ENCODE measurements at regions not wholly inside any gene's neighbourhood (a gene's known extent, or its start where the extent isn't known, plus 50 kb on each side); places are given as distances from the start of the nearest gene placed in this dataset.

DNA sequence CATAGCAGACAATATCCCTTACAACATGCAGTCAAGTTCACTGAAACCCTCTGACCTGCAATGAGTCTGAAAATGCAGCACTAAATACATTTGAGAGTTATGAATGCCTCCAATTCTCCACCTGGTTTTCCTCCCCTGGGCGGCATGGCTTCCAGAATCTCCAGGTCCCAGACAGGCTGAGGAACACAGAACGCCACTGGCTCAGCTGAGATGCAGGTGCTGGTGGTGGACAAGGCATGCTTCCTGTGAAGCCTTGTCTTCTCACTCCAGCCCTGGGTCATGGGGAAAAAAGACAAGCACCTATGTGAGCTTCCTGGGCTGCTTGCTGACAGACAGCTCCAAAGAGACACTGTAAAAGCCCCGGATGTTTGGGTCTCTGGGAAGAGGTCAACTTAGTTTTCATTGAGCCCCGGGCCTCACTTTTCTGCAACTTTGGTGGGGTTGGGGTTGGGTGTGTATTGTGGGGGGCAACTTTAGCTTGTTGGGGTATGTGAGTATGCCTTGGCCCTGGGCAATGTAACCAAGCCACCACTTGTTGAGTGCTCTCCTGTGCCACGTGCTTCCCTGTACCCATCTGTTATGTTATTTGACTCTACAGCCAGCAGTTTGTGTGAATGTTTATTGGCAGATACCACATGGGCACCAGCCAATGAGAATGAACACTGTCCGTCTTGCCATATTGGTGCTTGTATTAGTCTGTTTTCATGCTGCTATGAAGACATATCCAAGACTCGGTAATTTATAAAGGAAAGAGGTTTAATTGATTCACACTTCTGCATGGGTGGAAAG is 127.8 kb downstream of the EMX2 start:
- no peak for DNase-seq (ENCODE audit: low read depth in 2 of 2)

DNA sequence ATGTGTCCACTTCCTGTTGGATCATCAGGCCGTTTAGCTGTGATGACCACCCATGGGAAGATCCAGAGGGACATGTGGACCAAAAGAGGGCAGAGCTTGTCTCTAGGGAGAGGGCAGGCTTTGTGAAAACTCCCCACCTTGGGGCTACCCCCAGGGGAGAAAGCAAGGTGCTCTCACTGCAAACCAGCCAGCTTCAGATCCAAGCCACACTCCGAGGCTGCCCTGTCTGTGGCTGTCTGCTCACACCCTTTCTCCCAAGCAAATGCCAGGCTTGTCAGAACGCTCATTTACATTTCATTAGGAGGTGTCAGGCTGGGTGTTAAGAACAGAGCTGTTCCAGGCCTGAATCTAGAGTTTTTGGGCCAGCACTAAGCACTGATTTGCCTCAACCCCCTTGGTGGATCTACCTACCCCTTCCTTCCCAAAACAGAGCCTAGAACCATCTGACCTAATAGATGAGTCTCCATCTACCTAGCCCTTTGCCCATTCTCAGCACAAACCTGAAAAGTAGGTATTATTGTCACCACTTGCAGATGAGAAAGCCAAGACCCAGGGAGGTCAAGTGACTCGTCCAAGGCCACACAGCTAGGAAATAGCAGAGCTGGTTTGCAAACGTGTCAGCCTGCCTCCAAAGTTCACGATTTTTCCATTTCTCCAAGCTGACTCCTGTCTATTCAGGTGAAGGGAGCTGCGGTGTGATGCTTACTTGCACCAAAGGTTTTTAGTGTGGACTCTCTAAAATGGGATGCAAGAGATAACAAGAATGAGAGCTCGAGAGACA is 130.9 kb downstream of the EMX2 start:
- DNase-seq (ENCODE audit: low read depth in 2 of 2), result no peak

DNA sequence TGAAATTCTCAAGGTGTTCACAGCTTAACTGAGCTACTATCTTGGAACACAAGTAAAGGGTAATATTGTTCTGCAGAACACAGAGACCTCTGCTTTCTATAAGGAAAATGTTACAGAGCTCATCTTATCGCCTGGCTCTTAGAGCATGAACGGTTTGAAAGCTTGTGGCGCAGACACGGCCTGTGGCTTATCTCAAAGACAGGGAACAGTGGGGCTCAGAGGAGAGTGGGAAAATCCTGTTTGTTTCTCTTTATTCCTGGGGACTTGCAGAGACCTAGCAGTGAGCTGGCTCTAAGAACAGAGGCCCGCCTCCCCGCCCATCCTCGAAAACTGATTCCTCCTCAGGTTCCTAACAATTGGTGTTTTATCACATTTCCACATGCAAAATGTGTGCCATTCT is 131.7 kb downstream of the EMX2 start:
- no peak for DNase-seq (ENCODE audit: low read depth in 2 of 2)

DNA sequence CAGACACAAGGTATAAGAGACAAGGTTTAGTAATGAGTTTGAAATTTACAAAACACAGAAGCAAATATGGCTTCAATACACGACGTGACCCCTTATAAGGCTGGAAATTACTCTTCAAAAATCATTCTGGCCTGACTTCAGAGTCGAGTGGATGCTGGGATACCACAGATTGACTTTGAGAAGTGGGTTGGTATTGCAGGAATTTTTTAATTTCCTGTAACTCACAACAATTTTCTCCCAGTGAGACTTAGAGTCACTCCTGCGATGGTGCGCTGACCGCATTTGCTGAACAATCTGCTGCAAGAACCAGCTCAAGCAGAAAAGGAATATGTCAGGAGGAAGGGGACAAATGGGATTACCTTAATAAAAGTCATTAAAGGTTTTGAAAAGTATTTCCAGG is 132.1 kb downstream of the EMX2 start:
- no peak for DNase-seq (ENCODE audit: low read depth in 2 of 2)

DNA sequence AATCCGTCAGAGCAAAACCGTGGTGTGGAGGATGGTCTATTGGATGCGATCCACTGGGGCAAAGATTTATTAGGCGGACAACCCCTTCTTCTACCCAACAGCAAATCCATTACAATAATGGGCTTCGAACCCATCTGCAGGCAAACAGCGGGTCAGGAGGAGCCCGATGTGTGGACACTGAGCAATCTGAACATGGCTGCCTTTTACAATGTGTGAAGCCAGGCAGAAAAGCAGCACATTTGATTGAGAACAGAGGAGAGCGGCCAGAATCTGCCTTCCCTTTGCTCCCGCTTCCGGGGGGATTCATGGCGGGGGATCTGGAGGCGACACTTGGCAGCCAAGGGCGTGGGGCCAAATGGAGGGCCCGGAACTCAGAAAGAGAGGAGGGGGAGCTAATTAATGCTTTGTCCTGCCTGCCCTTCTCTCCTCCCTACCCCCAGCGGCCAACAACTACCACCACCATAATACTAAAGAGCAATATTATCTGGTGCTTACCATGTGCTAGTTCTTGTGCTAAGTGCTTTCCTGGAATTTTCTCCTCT is 133.0 kb downstream of the EMX2 start:
- no peak for DNase-seq (ENCODE audit: low read depth in 2 of 2)

DNA sequence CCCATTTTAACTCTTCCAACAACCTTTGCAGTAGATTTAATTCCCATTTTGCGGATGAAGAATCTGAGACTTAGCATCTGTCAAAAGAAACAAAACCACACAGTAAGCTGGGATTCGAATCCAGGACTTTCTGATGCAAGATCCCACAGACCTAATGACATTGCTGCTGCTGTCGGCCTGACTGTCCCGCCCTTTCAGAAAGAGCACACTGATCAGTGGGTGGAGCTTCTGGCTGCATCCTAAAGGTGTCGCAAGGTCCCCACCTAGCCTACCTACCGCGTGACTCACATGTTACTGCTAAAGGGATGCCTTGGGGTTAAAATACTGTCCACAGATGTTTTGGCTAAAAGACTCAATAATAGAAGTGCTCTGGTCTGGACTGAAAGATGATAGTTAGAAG is 134.7 kb downstream of the EMX2 start:
- DNase-seq (ENCODE audit: low read depth in 2 of 2), result no peak

DNA sequence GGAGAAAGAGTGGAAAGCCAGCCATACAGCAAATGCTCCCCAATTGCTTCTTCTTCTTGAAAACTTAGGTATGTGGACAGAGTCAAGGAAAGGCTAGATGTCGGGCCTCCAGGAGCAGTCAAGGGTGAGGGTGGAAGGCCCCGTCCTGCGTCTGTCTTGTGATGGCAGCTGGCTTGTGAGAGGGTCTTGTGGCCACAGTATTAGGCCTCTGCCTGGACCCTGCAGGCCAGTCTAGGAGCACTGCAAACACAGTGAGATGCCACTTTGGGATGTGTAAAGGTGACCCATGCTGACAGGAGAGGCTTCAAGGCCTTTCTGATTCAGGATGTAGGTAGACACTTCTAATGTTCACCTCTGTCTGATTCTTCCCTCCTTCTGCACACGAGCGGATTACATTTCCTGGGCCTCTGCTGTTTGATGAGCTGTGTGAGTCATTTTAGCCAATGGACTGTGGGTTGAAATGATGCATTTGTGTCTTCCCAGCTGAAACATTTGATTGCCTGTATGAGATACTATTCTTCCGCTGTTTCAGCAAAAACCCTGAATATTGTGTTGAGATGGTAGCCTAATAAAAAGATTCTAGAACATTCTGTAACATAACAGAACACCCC is 135.4 kb downstream of the EMX2 start:
- no peak for DNase-seq (ENCODE audit: low read depth in 2 of 2)

DNA sequence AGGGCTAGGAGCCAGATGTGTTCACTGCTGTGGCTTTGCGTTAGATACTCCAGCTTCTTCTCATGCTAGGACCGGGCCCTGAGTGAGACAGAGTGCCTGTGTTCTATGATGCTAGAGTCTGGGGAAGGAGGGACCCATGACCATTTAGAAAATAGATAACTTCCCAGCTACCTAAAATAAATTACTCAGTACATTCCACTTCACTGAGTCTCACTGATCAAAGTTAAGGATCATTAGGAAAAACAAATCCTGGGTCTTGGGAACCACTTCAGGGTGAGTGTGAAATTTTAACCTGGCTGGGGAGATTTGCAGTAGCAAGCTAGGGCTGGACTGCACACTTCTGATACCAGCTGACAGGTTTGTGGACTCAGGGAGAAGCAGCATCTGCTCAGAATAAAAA is 138.1 kb downstream of the EMX2 start:
- no peak for DNase-seq (ENCODE audit: low read depth in 2 of 2)

DNA sequence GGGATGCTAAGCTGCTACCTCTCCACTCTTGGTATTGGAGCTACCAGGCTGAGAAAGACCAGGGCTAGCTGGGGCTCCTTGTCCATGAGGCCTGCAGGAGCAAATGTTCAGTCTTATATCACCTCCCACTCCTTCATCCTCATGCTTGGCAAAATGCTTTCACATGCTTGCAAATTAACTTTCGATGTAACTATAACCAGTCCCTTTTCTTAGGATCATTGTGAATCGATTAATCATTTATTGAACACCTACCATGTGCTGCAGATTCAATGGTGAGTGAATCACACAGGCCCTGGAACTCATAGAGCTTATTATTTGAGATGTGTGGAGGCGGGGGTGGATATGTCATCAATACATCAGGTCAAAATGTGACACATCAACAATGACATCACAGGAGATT is 138.6 kb downstream of the EMX2 start:
- DNase-seq (ENCODE audit: low read depth in 2 of 2), result no peak

DNA sequence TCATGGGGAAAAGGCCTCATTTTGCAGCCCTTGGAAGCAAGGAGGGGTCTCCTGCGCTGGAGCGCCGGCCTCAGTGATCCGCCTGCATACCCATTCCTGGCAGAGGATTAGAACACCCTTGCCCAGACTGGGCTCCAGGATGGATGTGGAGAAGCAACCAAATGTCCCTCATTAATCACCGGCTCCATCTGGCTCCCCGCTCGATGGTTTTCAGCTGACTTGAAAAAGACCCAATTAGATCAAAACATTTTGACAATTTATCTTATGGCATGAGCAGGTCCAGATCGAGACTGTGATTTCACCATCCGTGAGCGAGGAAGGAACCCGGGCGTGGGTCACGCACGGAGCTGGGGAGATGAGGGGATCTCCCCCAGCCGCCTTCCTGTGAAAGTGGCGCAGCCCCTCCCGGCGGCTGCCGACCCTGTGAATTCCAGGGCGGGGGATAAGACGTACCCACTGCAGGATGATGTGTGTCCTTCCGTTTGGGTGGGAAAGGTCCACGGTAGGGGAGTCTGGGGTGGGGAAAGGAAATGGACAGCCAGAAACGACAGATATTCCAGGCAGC is 141.6 kb downstream of the EMX2 start:
- no peak for DNase-seq (ENCODE audit: low read depth in 2 of 2)

DNA sequence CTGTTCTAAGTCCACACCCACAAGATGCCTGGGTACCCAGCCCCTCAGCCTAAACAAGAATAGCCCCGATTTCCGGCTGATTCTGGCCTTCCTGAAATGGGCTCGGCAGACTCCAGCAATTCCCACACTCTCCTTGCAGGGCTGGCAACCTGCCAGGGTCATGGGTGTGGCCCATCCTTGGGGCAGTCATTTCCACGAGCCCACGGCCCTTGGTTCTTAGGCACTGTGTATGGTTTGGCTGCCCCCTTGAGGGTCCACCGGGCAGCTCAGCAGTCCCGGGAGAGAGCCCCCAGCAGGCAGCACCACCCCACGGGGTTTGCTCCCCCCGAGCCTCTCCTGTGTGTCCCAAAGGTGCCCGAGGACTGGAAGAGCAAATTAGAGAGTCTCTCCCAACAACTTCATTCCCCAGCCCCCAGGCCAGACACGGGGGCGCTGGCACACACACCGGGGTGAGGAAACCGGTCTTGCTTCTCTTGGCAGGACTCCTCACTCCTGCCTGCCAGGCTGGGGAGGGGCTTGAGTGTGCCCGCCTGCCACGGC is 142.2 kb downstream of the EMX2 start:
- no peak for DNase-seq (ENCODE audit: low read depth in 2 of 2)

DNA sequence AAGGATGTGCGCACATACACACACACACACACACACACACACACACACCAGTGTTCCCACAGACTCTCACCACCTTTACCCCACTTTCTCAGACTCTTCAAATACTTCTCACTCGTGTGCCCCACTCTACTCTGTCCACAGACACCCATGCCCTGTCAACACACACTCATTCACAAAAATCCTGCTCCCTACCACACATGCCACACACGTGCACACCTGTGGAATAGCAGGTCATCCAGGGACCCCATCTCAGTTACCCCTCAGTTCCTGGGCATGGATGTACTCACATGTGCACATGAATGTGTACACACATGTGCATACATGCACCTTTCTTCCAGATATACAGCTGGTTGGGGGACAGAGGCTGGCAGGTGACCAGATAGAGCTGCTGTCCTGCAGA is 142.9 kb downstream of the EMX2 start:
- no peak for DNase-seq (ENCODE audit: low read depth in 2 of 2)

DNA sequence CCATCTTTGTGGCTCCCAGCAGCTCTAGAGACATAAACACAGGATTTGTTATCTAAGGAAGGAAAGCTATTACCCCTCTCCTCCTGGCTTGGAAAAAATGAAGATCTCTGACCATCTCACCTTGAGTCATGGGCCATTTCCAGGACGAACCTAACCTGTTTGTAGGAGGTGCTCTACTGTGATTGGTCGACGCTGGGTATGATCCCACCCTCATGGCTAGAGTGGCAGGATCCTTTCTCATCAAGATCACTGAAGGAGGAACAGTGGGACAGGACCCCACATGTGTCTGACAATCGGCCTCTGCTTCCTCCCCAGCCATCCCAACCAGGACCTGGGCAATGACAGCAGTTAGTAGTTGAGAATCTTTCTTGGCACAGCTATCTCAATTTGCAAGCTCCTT is 144.1 kb downstream of the EMX2 start:
- no peak for DNase-seq (ENCODE audit: low read depth in 2 of 2)

DNA sequence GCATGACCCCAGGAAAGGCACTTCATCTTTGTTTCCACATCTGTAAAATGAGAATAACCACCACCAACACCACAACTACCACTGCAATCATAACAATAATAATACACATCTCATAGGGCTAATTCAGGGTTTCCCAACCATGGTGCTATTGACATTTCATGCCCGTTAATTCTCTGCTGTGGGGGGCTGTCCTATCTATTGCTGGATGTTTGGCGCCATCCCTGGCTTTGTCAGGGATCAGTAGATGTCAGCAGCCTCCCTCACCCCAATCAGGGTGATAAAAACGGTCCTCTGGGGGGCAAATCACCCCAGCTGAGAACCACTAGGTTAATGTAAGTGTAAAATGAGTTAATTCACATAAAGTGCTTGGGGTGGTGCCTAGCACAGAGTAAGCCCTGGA is 145.8 kb downstream of the EMX2 start:
- DNase-seq (ENCODE audit: low read depth in 2 of 2), result no peak

DNA sequence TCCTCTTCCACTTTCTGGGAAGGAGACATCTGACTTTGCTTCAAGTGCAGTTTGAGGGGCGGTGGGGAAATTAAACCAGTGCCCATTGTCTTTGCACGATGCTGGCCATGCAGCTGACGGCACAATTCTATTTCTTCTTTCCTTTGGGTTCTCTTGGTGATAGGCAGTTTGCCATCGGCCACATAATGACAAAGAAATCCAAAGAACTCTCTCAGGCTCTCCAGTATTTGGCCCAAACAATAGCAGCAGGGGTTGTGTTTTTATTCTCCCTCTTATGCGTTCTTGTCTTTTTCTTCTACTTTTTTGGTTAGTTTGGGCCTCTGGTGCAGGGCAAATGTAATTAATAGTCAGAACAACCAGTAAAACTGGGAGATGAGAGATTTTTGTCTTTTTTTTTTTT is 147.0 kb downstream of the EMX2 start:
- DNase-seq (ENCODE audit: low read depth in 2 of 2), result no peak

DNA sequence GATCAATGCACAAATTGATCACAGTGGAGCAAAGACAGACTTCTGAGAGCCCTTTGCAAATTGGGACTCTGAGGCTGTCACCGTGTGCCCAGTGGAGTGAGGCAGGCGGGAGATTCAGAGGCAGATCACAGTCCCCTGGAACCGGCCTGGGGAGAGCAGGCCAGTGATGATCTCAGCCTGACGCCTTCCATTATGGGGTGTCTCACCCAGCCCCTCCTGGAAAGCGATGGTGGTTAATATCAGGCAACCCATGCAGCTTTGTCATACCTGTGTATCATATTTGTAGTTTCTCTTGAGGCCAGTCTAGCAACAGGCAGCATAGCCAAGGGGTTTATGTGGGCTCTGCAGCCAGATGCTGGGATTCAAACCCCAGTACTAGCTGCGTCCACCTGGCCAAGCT is 147.8 kb downstream of the EMX2 start:
- DNase-seq (ENCODE audit: low read depth in 2 of 2), result no peak

DNA sequence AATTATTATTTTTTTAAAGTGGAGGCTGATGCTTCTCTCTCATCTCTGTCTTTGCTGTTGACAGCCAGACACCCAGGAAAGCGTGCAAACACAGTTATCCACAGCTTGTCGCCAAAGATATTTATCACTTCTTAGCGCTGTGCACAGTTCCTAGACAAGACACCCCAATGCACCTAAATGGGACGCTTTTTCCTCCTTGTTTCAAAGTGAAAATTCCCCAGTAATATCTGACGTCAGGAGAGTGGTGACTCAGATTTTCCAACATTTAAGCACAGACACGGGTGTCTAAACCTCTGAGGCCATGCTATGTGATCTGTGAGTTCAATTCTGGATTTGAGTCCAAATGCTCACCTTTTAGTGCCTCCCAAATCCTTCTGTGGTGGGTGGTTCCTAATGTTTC is 151.6 kb downstream of the EMX2 start:
- DNase-seq (ENCODE audit: low read depth in 2 of 2), result no peak

DNA sequence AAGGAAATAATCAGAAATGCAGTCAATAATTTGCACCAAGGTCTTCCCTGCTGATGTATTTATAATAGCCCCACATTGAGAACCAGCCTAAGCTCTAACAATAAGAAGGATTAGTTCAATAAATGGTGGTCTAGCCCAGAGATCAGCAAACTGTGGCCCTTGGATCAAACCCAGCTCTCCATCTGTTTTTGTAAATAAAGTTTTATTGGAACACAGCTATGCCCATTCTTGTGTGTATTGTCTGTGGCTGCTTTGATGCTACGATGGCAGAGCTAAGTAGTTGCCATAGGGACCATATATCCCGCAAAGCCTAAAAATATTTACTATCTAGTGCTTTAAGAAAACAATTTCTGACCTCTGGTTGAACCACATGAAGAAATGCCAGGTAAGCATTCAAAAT is 154.9 kb downstream of the EMX2 start:
- DNase-seq (ENCODE audit: low read depth in 2 of 2), result no peak

DNA sequence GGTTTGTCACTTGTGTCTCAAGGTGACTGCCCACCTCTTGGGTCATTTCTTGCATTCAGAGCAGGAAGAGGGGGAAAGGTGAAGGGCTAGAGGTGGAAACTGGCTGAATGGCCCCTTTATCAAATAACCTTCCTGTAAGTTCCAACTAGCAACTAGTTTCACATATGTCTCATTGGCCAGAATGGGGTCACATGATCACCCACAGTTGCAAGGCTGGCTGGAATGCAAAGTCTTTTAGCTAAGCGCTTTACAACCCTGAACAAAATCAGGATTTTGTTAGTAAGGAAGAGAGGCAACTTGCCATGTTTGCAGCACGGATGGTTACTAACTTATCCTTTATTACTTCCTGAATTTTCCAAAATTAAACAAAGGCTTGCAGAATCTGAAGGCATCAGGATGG is 156.3 kb downstream of the EMX2 start:
- DNase-seq (ENCODE audit: low read depth in 2 of 2), result no peak

DNA sequence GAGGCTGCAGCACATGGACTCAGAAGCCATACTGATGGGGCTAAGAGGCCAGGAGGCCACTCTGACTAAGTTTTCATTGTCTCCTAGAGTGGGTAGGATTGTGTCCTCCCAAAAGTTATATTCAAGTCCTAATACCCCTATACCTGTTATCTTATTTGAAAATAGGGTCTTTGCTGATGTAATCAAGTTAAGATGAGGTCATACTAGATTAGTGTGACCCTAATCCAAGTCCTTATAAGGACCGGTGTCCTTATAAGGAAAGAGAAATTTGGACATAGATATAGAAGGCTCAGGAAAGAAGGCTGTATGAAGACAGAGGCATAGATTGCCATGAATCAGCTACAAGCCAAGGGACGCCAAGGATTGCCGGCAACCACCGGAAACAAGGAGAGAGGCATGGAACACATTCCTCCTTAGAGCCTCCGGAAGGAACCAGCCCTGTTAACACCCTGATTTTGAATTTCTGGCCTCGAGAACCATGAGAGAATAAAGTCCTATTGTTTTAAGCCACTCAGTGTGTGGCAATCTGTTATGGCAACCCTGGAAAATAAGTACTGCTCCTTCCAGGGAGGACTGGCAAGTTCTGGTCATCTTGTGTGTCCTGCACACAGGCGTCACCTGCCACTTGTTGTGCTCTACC is 157.0 kb downstream of the EMX2 start:
- DNase-seq (ENCODE audit: low read depth in 2 of 2), result no peak

DNA sequence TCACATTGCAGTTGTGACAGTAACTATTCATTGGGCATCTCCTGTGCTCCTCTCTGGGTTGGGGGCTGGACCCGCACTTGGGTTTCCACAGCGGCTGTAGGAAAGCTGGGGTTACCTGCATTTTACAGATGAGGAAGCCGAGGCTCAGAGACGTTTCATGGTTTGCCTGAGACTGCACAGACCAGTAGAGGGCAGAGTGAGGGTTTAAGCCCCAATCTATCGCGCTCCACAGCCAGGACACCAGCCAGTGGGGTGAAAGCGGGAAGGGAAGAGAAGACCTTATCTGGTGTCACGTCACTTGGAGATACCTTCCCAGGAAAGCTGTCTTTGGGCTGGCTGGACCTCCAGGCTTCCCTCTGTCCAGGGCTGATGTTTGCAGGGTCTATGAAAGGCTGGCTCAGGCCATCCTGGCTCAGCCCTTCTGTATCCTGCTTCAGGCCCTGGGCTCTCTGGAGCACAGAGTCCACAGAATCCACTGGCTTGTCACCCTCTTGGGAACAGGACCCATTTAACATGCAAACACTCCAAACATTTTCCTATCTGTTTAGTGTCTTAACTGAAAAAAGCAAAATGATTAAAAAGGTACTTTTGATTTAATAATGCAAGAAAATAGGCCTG is 167.7 kb downstream of the EMX2 start:
- DNase-seq (ENCODE audit: low read depth in 2 of 2), result no peak
